Aorta (tissue), 5 donors: ENCODE measurements at regions not wholly inside any gene's neighbourhood (a gene's known extent, or its start where the extent isn't known, plus 50 kb on each side); places are given as distances from the start of the nearest gene placed in this dataset.

Source experiments
- ATAC-seq: fragments of 200-7000 bp; cut with Tn5 transposase; one replicate; pipeline ENCODE4 v1.9.1; 2022; ENCODE audit warnings: moderate library complexity; ENCODE audit not compliant: low FRiP score
- DNase-seq, 2 donors: peaks; one replicate each; pipeline ENCODE4 v3.0.0-alpha.2; 2020
- H3K27ac ChIP-seq, 2 donors: one replicate each; pipeline ENCODE4 v1.5.1; 2013; ENCODE audit warnings: low read length in 2 of 2, mild to moderate bottlenecking in 2 of 2, moderate library complexity in 2 of 2, control low read depth in 1 of 2, inconsistent platforms in 1 of 2, low read depth in 1 of 2
- H3K27me3 ChIP-seq, 2 donors: one replicate each; pipeline ENCODE4 v1.6.1; 2013; ENCODE audit warnings: control low read depth in 1 of 2, low read length in 1 of 2, mild to moderate bottlenecking in 1 of 2, moderate library complexity in 1 of 2; ENCODE audit not compliant: insufficient read depth in 2 of 2, control insufficient read depth in 1 of 2
- H3K36me3 ChIP-seq, 2 donors: one replicate each; pipeline ENCODE4 v1.6.1; 2013; ENCODE audit warnings: control low read depth in 1 of 2, low read length in 1 of 2, mild to moderate bottlenecking in 1 of 2; ENCODE audit not compliant: insufficient read depth in 2 of 2, control insufficient read depth in 1 of 2
- H3K4me1 ChIP-seq, 2 donors: one replicate each; pipeline ENCODE4 v1.6.1; 2013; ENCODE audit warnings: low read length in 2 of 2, control low read depth in 1 of 2, mild to moderate bottlenecking in 1 of 2, moderate library complexity in 1 of 2; ENCODE audit not compliant: insufficient read depth in 2 of 2, control insufficient read depth in 1 of 2
- H3K4me3 ChIP-seq, 2 donors: one replicate each; pipeline ENCODE4 v1.5.1; 2013; ENCODE audit warnings: low read length in 2 of 2, control low read depth in 1 of 2, mild to moderate bottlenecking in 1 of 2
- H3K9me3 ChIP-seq: one replicate; pipeline ENCODE4 v1.6.1; 2013; ENCODE audit warnings: mild to moderate bottlenecking, low read length; ENCODE audit not compliant: control insufficient read depth
- WGBS, 2 donors: extraction: QIAGEN DNeasy Blood & Tissue Kit; methylation state at CpG; one replicate each; pipeline ENCODE4 v1.1.7; 2013; 5-methylcytosine and 5-hydroxymethylcytosine counted together
- intact Hi-C, 2 donors: fragments of 100-400 bp; cut with DNase I; formaldehyde crosslinking; loops; one replicate each; pipeline versions ENCODE4 v1.14.2 to v1.15.0; 2022
- donor health status: healthy with polysubstance abuse.
- donor health status: Bipolar disorder and iron deficiency.
- donor health status: DM: no; HTN: no; CAD: no.
- donor health status: DM: no; HTN: no; CAD: no.
- donor health status: DM: yes; HTN: yes; CAD: no.

- no peak overlapping the region for H3K27ac ChIP-seq
- no peaks in the 10 kb centered on the region for H3K4me1 ChIP-seq
- H3K9me3 ChIP-seq, result no peaks in the 10 kb centered on the region
- ATAC-seq, result no peak
- intact Hi-C loops, result no loop called here
- DNase-seq, result no peak
- 83 to 88% methylated on average over 2 of the region's 2 CpGs for WGBS, 2 donors
- H3K27me3 ChIP-seq, result no peaks in the 10 kb centered on the region
- no peak overlapping the region for H3K4me3 ChIP-seq
- no peaks in the 10 kb centered on the region for H3K36me3 ChIP-seq
Observed at GRCh38 chr10:128599030-128599429, 472.8 kb upstream of the MKI67 start.

GRCh38 chr10:128599538-128599937, 473.3 kb upstream of the MKI67 start:
- no peak overlapping the region for H3K4me3 ChIP-seq
- H3K36me3 ChIP-seq, result no peaks in the 10 kb centered on the region
- no peak for ATAC-seq
- no peaks in the 10 kb centered on the region for H3K4me1 ChIP-seq
- no peaks in the 10 kb centered on the region for H3K9me3 ChIP-seq
- DNase-seq, result no peak
- no peak overlapping the region for H3K27ac ChIP-seq
- intact Hi-C loops, result no loop called here
- no peaks in the 10 kb centered on the region for H3K27me3 ChIP-seq
- WGBS, 2 donors, result 86 to 89% methylated on average over 4 of the region's 4 CpGs

GRCh38 chr10:128602183-128602582, 476.0 kb upstream of the MKI67 start:
- no peaks in the 10 kb centered on the region for H3K36me3 ChIP-seq
- no peak for ATAC-seq
- intact Hi-C loops, result no loop called here
- DNase-seq, result no peak
- no peak overlapping the region for H3K4me3 ChIP-seq
- no peaks in the 10 kb centered on the region for H3K4me1 ChIP-seq
- no peak overlapping the region for H3K27ac ChIP-seq
- 89 to 91% methylated on average over 6 of the region's 6 CpGs for WGBS, 2 donors
- no peaks in the 10 kb centered on the region for H3K27me3 ChIP-seq
- peaks cover 2% of the 10 kb centered on the region for H3K9me3 ChIP-seq

GRCh38 chr10:128604025-128604424, 477.8 kb upstream of the MKI67 start:
- DNase-seq (no peak), ATAC-seq (no peak)
- Histone ChIP-seq H3K4me1 (no peaks in the 10 kb centered on the region), H3K27me3 (no peaks in the 10 kb centered on the region), H3K9me3 (peaks cover 2% of the 10 kb centered on the region), H3K36me3 (no peaks in the 10 kb centered on the region), H3K4me3 (no peak overlapping the region), H3K27ac (no peak overlapping the region)
- 91 to 93% methylated on average over 13 of the region's 13 CpGs for WGBS, 2 donors
- intact Hi-C loops, result no loop called here

- DNase-seq (no peak), ATAC-seq (no peak)
- Histone ChIP-seq H3K4me1 (no peaks in the 10 kb centered on the region), H3K27me3 (no peaks in the 10 kb centered on the region), H3K4me3 (no peak overlapping the region), H3K9me3 (peaks cover 2% of the 10 kb centered on the region), H3K27ac (no peak overlapping the region), H3K36me3 (no peaks in the 10 kb centered on the region)
- intact Hi-C loops, result no loop called here
- WGBS, 2 donors, result 83 to 90% methylated on average over 1 of the region's 1 CpG
Observed at GRCh38 chr10:128605180-128605579, 479.0 kb upstream of the MKI67 start.

- Histone ChIP-seq H3K27ac (no peak overlapping the region), H3K36me3 (no peaks in the 10 kb centered on the region), H3K4me1 (no peaks in the 10 kb centered on the region), H3K9me3 (peaks cover 2% of the 10 kb centered on the region), H3K4me3 (no peak overlapping the region), H3K27me3 (no peaks in the 10 kb centered on the region)
- intact Hi-C loops, result no loop called here
- ATAC-seq, result no peak
- DNase-seq, result no peak
- 89 to 90% methylated on average over 4 of the region's 4 CpGs for WGBS, 2 donors
Observed at GRCh38 chr10:128606055-128606454, 479.8 kb upstream of the MKI67 start.

- 64 to 70% methylated on average over 2 of the region's 2 CpGs for WGBS, 2 donors
Observed at GRCh38 chr10:128608791-128609190, 482.6 kb upstream of the MKI67 start.

GRCh38 chr10:128609460-128609859, 483.2 kb upstream of the MKI67 start:
- no peak overlapping the region for H3K4me3 ChIP-seq
- H3K27me3 ChIP-seq, result no peaks in the 10 kb centered on the region
- H3K36me3 ChIP-seq, result no peaks in the 10 kb centered on the region
- intact Hi-C loops, result no loop called here
- no peak overlapping the region for H3K27ac ChIP-seq
- 93 to 96% methylated on average over 4 of the region's 4 CpGs for WGBS, 2 donors
- no peak for ATAC-seq
- no peaks in the 10 kb centered on the region for H3K4me1 ChIP-seq
- peaks cover 2% of the 10 kb centered on the region for H3K9me3 ChIP-seq
- DNase-seq, result no peak

More at GRCh38 chr10:128608791-128609190, 482.6 kb upstream of the MKI67 start:
- DNase-seq (no peak), ATAC-seq (no peak)
- Histone ChIP-seq H3K4me3 (no peak overlapping the region), H3K27ac (no peak overlapping the region), H3K9me3 (peaks cover 2% of the 10 kb centered on the region), H3K27me3 (no peaks in the 10 kb centered on the region), H3K4me1 (no peaks in the 10 kb centered on the region), H3K36me3 (no peaks in the 10 kb centered on the region)
- intact Hi-C loops, result no loop called here

GRCh38 chr10:128610113-128610512, 483.9 kb upstream of the MKI67 start:
- Histone ChIP-seq H3K4me3 (no peak overlapping the region), H3K4me1 (no peaks in the 10 kb centered on the region), H3K9me3 (peaks cover 2% of the 10 kb centered on the region), H3K27me3 (no peaks in the 10 kb centered on the region), H3K27ac (no peak overlapping the region), H3K36me3 (no peaks in the 10 kb centered on the region)
- ATAC-seq (no peak), DNase-seq (no peak)
- intact Hi-C loops, result no loop called here
- WGBS, 2 donors, result 90 to 93% methylated on average over 4 of the region's 4 CpGs
